GM12873 (cell line): ENCODE measurements at regions not wholly inside any gene's neighbourhood (a gene's known extent, or its start where the extent isn't known, plus 50 kb on each side); places are given as distances from the start of the nearest gene placed in this dataset.

Experiments used
- TF ChIP-seq, protein P1 (sequence below): IDR thresholded peaks from 2 replicates; pipeline ENCODE4 v1.5.1; 2012; ENCODE audit warnings: low read depth, mild to moderate bottlenecking, moderate library complexity, low read length, control low read depth; ENCODE audit not compliant: insufficient read depth; ENCODE audit errors: missing control alignments

DNA sequence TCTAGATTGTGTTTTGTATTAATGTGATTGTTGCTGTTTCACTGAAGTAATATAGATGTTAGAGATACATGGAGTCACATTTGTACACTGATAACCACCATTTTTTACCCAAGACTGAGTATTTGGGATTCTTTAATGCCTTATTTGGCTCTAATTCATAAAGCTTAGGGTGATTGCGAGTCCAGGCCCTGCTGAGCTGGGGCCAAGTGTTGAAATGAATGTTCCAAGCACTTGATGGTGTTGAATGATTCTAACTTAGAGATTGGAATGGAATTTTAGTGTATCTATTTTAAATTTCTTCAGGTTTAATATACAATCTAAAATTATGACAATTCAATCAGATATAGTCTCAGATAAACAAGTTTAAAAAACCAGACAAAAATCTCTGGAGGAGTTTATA is 329.4 kb upstream of the SLC35B3 start:
- TF ChIP-seq, protein P1, sequence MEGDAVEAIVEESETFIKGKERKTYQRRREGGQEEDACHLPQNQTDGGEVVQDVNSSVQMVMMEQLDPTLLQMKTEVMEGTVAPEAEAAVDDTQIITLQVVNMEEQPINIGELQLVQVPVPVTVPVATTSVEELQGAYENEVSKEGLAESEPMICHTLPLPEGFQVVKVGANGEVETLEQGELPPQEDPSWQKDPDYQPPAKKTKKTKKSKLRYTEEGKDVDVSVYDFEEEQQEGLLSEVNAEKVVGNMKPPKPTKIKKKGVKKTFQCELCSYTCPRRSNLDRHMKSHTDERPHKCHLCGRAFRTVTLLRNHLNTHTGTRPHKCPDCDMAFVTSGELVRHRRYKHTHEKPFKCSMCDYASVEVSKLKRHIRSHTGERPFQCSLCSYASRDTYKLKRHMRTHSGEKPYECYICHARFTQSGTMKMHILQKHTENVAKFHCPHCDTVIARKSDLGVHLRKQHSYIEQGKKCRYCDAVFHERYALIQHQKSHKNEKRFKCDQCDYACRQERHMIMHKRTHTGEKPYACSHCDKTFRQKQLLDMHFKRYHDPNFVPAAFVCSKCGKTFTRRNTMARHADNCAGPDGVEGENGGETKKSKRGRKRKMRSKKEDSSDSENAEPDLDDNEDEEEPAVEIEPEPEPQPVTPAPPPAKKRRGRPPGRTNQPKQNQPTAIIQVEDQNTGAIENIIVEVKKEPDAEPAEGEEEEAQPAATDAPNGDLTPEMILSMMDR, result no peak

DNA sequence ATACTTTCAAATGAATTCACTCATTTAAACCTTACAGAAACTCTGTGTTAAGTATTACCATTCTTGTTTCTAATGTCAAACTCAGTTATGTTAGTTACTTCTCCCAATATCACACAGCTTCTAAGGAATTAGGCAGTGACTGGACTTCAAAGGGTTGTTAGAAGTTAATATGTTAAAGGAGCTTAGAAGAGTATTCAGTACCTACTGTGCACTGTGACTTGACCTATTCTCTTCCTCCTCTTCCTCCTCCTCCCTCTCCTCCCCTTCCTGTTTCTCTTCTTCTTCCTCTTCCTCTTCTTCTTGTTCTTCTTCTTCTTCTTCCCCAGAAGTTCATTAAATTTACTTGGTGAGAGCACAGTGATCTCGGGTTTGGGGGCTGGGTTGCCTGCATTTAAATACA is 325.6 kb upstream of the SLC35B3 start:
- TF ChIP-seq, protein P1, result no peak

DNA sequence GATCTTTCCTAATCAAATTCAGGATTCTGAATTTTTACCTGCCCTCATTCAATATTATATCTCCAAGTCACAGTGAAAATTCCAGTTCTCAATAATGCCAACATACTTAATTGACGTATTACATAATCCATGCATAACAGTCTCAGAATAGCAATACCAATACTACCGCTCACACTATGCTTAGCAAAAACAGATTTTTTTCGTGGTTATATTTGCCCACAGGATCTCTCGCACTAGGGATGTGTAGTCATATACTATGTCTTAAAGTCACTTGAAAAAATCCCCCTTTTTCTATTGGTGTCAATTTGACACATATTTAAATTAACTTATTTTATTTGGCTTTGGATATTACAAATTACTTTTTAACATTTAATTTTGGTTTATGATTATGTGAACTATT is 323.1 kb upstream of the SLC35B3 start:
- TF ChIP-seq, protein P1, result no peak

DNA sequence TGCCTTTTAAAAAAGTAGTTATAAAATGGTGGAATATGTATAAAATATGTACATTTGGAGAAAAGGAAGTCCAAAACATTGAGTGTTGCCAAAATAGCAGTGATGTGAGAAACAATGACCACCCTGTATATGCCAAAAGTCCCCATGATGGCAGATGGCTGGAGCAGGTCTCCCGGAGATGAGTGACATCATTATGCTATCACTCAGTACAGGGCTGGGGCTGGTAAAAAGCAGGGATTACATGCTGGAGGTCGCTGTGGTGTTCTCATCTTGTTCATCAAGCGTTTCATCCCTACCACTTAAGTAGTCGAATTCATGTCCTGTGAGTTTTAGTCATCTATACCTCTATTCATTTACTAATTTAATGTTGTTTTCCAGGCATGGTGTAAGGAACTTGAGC is 315.3 kb upstream of the SLC35B3 start:
- TF ChIP-seq, protein P1, result no peak

DNA sequence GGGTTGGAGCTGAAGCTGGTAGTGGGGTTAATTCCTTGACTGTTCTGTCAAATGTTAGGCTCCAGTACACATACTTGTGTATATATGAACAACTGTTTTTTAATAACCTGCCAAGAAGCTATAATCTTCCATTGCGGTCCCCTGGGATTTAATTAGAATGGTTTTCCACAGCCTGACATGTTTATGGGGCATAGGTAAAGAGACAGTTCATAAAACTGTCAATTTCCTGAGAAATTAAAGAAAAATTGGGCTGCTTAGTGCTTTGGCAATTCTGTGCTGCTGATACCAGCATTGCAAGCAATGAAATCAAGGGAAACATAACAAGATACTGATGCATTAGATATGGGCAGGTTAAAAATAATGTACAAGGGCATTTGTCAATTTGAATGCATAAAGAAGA is 314.1 kb upstream of the SLC35B3 start:
- TF ChIP-seq, protein P1, result no peak

DNA sequence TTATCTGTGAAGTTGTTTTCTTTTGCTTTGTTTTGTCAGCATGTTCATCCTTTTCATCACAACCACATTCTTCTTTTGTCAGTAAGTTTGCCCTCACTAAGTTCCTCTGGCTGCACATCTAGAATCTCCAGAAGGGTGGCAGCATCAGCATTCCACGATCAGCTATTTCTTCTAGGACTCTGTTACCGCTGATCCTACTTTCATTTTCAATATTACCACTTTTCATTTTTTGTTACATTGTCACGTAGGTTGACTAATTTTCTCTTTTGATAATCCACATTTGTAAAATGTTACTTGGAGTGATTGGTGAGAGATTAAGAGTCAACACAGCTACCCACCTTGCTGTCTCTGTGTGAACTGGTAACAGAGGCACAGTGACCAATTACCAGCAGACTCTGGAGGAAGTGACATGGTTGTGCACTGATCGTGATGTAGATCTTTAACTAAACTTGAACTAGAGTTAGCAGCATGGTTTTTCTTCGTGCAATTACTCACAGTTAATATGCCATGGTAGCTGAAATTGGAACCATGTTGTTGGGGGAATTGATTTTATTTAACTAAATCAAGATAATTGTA is 307.9 kb upstream of the SLC35B3 start:
- TF ChIP-seq, protein P1, result no peak

DNA sequence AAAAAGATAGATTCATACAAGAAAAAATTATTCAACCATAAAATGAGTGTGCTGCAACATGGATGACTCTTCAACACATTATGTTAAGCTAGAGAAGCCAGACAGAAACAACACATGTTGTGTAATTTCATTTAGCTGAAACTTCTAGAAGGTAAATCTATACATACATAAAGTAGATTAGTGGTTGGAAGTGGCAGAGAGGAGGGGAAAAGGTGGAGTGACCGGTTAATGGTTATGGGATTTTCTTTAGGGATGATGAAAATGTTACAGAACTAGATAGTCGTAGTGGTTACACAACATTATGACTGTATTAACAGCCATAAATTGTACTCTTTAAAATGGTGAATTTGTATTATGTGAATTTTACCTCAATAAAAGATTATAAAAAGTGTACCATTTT is 304.1 kb upstream of the SLC35B3 start:
- TF ChIP-seq, protein P1, result no peak
